Central memory CD8-positive, alpha-beta T cell (primary cell): ENCODE measurements at regions not wholly inside any gene's neighbourhood (a gene's known extent, or its start where the extent isn't known, plus 50 kb on each side); places are given as distances from the start of the nearest gene placed in this dataset.

ENCODE experiments used
- ATAC-seq: fragments of 150-1000 bp; cut with Tn5 transposase; replicated peaks from 2 replicates; pipeline ENCODE4 v1.10.0; 2022; ENCODE audit warnings: mild to moderate bottlenecking, moderate FRiP score, moderate number of reproducible peaks; ENCODE audit not compliant: poor library complexity, severe bottlenecking; ENCODE audit errors: extremely low read depth
- DNase-seq, 2 donors: peaks; one replicate each; pipeline ENCODE4 v3.0.0; 2021; ENCODE audit warnings: low spot score in 2 of 2
- H3K27ac Mint-ChIP-seq: one replicate; pipeline ENCODE4 v1.8.0; 2022; ENCODE audit warnings: low read depth, mild to moderate bottlenecking, moderate library complexity, mixed read lengths
- H3K27me3 Mint-ChIP-seq: one replicate; pipeline ENCODE4 v1.8.0; 2022; ENCODE audit warnings: mixed read lengths
- H3K36me3 Mint-ChIP-seq: one replicate; pipeline ENCODE4 v1.8.0; 2022; ENCODE audit warnings: mild to moderate bottlenecking, moderate library complexity, mixed read lengths; ENCODE audit not compliant: insufficient read depth
- H3K4me1 Mint-ChIP-seq: one replicate; pipeline ENCODE4 v1.8.0; 2022; ENCODE audit warnings: mixed read lengths
- H3K4me3 Mint-ChIP-seq: one replicate; pipeline ENCODE4 v1.8.0; 2022; ENCODE audit warnings: mild to moderate bottlenecking, moderate library complexity, mixed read lengths
- H3K9me3 Mint-ChIP-seq: one replicate; pipeline ENCODE4 v1.8.0; 2022; ENCODE audit warnings: mixed read lengths

DNA sequence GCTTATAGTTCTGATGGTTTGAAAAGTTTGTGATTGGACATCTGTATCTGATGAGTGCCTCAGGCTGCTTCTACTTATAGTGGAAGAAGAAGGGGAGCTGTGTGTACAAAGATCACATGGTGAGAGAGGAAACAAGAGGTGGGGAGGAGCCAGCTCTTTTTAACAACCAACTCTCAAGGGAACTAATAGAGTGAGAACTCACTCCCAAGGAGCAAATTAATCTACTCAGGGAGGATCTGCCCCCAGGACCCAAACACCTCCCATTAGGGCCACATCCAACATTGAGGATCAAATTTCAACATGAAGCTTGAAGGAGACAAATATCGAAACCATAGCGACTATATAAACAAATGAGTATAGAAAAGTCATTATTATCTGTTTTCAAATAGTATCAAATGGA is 64.7 kb upstream of the PRLR start:
- no peak overlapping the region for H3K27ac Mint-ChIP-seq

DNA sequence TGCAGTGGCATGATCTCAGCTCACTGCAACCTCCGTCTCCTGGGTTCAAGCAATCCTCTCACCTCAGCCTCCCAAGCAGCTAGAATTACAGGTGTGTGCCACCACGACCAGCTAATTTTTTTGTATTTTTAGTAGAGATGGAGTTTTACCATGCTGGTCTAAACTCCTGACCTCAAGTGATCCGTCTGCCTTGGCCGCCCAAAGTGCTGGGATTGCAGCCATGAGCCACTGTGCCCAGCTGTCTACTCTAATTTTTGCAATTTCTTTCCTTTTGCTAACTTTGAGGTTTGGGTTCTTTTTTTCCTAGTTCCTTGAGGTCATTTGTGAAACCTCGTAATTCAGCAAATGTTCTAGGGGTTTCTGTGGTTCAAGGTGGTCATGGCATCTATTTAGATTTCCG is 63.7 kb upstream of the PRLR start:
- Mint-ChIP-seq H3K4me1 (no peaks in the 10 kb centered on the region), H3K4me3 (no peak overlapping the region), H3K9me3 (no peaks in the 10 kb centered on the region), H3K27ac (no peak overlapping the region), H3K27me3 (peaks cover 9% of the 10 kb centered on the region), H3K36me3 (peaks cover 2% of the 10 kb centered on the region)
- ATAC-seq (no peak), DNase-seq (no peak)

More for the DNA sequence above, 64.7 kb upstream of the PRLR start:
- ATAC-seq (no peak), DNase-seq (no peak)
- no peaks in the 10 kb centered on the region for H3K4me1 Mint-ChIP-seq
- H3K4me3 Mint-ChIP-seq, result no peak overlapping the region
- no peaks in the 10 kb centered on the region for H3K9me3 Mint-ChIP-seq
- H3K27me3 Mint-ChIP-seq, result peaks cover 9% of the 10 kb centered on the region
- H3K36me3 Mint-ChIP-seq, result peaks cover 1% of the 10 kb centered on the region

DNA sequence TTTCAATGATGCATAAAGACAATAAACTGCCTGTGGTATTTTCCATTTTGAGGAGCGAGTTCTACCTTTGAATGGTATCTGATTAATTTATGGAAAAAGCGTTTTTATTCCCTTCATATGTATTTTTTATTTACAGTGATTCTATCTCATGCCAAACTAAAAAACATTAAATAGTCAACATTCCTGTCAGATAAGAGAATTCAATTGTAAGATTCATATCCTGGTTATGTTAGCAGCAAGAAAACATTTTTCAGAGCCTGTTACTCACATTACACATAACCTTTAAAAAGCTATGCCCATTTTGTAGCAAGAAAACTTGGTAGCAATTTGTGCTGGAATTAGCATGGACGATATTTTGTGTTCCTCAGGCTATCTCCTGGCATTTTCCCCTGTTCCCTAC is 55.1 kb upstream of the PRLR start:
- peaks cover 1% of the 10 kb centered on the region for H3K36me3 Mint-ChIP-seq
- H3K9me3 Mint-ChIP-seq, result no peaks in the 10 kb centered on the region
- no peak for DNase-seq
- H3K4me1 Mint-ChIP-seq, result no peaks in the 10 kb centered on the region
- H3K27ac Mint-ChIP-seq, result no peak overlapping the region
- ATAC-seq, result no peak
- H3K4me3 Mint-ChIP-seq, result no peak overlapping the region
- H3K27me3 Mint-ChIP-seq, result no peaks in the 10 kb centered on the region

DNA sequence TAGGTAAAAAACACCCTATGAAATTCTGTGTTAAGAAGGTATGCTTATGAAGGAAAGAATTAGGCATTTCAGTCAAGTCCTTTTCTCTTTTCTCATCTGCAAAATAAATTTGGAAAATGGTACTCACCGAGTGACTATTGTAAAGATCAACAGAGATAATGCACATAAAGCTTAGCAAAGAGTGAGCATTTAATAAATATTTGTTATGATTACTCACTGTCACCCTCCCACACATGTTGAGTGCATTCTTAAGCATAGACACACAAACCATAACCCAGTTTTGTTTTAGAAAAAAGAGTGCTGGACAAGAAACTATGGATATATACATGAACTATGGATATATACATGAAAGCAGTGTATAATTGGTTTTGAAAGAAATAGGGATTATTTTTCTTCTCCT is 54.7 kb upstream of the PRLR start:
- Mint-ChIP-seq H3K27me3 (no peaks in the 10 kb centered on the region), H3K9me3 (no peaks in the 10 kb centered on the region), H3K36me3 (peaks cover 1% of the 10 kb centered on the region), H3K4me1 (no peaks in the 10 kb centered on the region), H3K27ac (no peak overlapping the region), H3K4me3 (no peak overlapping the region)
- no peak for DNase-seq
- ATAC-seq, result no peak

DNA sequence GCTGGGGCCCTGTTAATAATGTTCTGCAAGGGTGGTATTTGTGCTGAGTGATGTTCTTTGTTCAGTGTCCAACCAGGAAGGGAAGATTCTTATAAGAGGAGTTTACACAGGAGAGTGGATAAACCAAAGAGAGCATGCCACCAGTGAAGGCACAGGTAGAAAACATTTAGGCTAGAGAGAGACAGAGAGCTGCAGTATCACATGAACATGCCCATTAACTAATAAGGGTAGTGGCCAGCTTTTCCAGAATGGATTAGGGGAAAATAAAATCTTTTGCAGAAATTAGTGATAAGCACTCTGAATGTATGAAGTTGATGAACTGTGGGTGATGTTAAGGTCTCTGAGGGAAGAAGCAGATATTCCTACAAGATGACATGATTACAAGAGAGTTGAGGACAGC is 54.1 kb upstream of the PRLR start:
- Mint-ChIP-seq H3K36me3 (peaks cover 1% of the 10 kb centered on the region), H3K27ac (no peak overlapping the region), H3K4me3 (no peak overlapping the region), H3K4me1 (no peaks in the 10 kb centered on the region), H3K27me3 (peaks cover 2% of the 10 kb centered on the region), H3K9me3 (no peaks in the 10 kb centered on the region)
- DNase-seq (no peak), ATAC-seq (no peak)

DNA sequence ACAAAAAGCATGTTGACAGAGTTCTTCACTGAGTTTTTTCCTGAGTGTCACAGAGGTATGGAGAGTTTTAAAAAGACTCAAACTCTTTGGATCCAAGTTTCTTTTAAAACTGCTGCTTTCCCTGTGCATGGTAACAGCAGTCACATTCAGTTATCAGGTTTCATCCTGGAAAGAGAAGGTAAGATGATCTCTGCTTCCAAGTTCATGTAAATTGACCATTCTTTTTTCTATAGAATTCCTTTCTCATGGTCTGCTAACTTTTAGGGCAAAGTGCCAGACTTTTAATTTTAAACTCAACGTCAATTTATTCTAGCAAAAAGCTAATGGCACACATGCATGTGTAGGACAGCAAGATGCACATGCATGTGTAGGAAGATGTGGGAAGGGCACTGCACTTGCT is 52.5 kb upstream of the PRLR start:
- Mint-ChIP-seq H3K4me1 (no peaks in the 10 kb centered on the region), H3K27me3 (peaks cover 11% of the 10 kb centered on the region), H3K36me3 (no peaks in the 10 kb centered on the region), H3K27ac (no peak overlapping the region), H3K4me3 (no peak overlapping the region), H3K9me3 (no peaks in the 10 kb centered on the region)
- ATAC-seq (no peak), DNase-seq (no peak)

DNA sequence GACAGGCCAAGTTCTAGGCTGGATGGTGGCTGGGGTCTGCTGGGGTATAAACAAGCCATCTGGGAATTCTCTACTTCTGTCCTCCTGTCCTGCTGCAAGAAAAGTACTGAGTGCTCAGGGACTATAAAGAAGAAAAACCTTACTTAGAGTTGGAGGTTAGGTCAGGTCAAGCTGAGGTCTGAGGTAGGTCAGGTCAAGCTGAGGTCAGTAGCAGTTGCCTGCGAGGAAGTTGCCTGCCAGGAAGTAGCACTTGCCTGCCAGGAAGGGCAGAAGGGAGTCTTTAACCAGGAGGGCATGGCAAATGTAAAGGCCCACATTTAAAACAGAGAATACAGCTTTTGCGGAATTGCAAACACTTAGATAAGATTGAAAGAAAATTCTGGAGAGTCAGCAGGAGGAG is 51.3 kb upstream of the PRLR start:
- ATAC-seq (no peak), DNase-seq (no peak)
- no peak overlapping the region for H3K4me3 Mint-ChIP-seq
- H3K9me3 Mint-ChIP-seq, result no peaks in the 10 kb centered on the region
- H3K36me3 Mint-ChIP-seq, result no peaks in the 10 kb centered on the region
- H3K27ac Mint-ChIP-seq, result no peak overlapping the region
- peaks cover 11% of the 10 kb centered on the region for H3K27me3 Mint-ChIP-seq
- no peaks in the 10 kb centered on the region for H3K4me1 Mint-ChIP-seq
